ENCODE measurements at regions not wholly inside any gene's neighbourhood (a gene's known extent, or its start where the extent isn't known, plus 50 kb on each side); places are given as distances from the start of the nearest gene placed in this dataset.
"Not testable (repeated sequence)": the region's sequence is repeated elsewhere in the genome, so short reads cannot be mapped to it uniquely, and the experiment has no call there.

- TF ChIP-seq, protein P1, sequence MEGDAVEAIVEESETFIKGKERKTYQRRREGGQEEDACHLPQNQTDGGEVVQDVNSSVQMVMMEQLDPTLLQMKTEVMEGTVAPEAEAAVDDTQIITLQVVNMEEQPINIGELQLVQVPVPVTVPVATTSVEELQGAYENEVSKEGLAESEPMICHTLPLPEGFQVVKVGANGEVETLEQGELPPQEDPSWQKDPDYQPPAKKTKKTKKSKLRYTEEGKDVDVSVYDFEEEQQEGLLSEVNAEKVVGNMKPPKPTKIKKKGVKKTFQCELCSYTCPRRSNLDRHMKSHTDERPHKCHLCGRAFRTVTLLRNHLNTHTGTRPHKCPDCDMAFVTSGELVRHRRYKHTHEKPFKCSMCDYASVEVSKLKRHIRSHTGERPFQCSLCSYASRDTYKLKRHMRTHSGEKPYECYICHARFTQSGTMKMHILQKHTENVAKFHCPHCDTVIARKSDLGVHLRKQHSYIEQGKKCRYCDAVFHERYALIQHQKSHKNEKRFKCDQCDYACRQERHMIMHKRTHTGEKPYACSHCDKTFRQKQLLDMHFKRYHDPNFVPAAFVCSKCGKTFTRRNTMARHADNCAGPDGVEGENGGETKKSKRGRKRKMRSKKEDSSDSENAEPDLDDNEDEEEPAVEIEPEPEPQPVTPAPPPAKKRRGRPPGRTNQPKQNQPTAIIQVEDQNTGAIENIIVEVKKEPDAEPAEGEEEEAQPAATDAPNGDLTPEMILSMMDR (IDR thresholded peaks at IDR 0.05; ENCODE audit: low read depth, low read length): no peak
- in situ Hi-C loops (cut with HindIII; ENCODE audit: low sequenced_read_pairs): no loop called here
- peak; percentile 40 for DNase-seq (ENCODE audit: low read depth, low spot score)
- H3K4me3 ChIP-seq (ENCODE audit: low read depth, low read length): no peak overlapping the region
These were observed 207.0 kb downstream of the PTPRC start for GRCh38 chr1:198845851-198846250.

DNA sequence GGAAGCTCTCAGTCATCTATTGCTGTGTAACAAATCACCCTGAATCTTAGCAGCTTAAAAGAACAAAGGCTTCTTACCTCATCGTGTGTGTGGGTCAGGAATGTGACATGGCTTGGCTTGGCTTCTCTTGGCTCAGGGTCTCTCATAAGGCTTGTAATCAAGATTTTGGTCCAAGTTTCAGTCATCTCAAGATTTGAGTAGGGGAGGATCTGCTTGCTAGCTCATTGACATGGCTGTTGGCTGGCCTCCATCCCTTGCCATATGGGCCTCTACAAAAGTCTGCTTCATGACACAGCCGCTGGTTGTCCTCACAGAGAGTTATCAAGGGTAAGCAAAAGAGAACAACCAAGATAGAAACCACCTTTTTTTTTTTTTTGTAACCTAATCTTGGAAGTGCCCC, 207.7 kb downstream of the PTPRC start:
- no peak for DNase-seq (ENCODE audit: low read depth, low spot score)

GRCh38 chr1:198848206-198848605, 209.4 kb downstream of the PTPRC start:
- peak; percentile 23 for DNase-seq (ENCODE audit: low read depth, low spot score)
- in situ Hi-C loops (cut with HindIII; ENCODE audit: low sequenced_read_pairs): no loop called here
- H3K4me3 ChIP-seq (ENCODE audit: low read depth, low read length): no peak overlapping the region
- TF ChIP-seq, protein P1 (IDR thresholded peaks at IDR 0.05; ENCODE audit: low read depth, low read length): no peak

More for the DNA sequence above, 207.7 kb downstream of the PTPRC start:
- no peak overlapping the region for H3K4me3 ChIP-seq (ENCODE audit: low read depth, low read length)
- TF ChIP-seq, protein P1 (IDR thresholded peaks at IDR 0.05; ENCODE audit: low read depth, low read length): no peak
- in situ Hi-C loops (cut with HindIII; ENCODE audit: low sequenced_read_pairs): no loop called here

DNA sequence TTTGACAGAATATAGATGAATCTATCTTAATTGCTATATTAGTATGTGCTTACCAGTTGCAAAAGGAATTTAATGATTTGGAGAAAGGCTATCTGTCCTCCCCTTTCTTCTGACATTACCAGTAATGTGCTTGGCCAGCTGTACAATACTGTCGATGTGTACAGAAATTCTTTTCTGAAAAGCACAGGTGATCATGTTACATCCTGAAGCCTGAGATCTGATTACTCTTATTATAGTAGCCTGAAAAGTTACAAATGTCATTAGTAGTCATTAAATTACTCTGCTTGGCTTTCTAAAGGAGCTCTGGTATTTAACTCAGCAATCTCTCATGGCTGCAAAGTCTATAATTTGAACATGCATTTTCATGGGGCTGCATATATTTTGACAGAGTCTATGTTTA, 209.8 kb downstream of the PTPRC start:
- in situ Hi-C loops (cut with HindIII; ENCODE audit: low sequenced_read_pairs): no loop called here
- TF ChIP-seq, protein P1 (IDR thresholded peaks at IDR 0.05; ENCODE audit: low read depth, low read length): no peak
- DNase-seq (ENCODE audit: low read depth, low spot score): peak; percentile 17
- H3K4me3 ChIP-seq (ENCODE audit: low read depth, low read length): no peak overlapping the region

GRCh38 chr1:198849093-198849492, 210.3 kb downstream of the PTPRC start:
- in situ Hi-C loops (cut with HindIII; ENCODE audit: low sequenced_read_pairs): no loop called here
- DNase-seq (ENCODE audit: low read depth, low spot score): peak; percentile 17
- TF ChIP-seq, protein P1 (IDR thresholded peaks at IDR 0.05; ENCODE audit: low read depth, low read length): no peak
- H3K4me3 ChIP-seq (ENCODE audit: low read depth, low read length): no peak overlapping the region

GRCh38 chr1:198850196-198850595, 211.4 kb downstream of the PTPRC start:
- DNase-seq (ENCODE audit: low read depth, low spot score): no peak
- in situ Hi-C loops (cut with HindIII; ENCODE audit: low sequenced_read_pairs): no loop called here
- no peak overlapping the region for H3K4me3 ChIP-seq (ENCODE audit: low read depth, low read length)
- TF ChIP-seq, protein P1 (IDR thresholded peaks at IDR 0.05; ENCODE audit: low read depth, low read length): no peak

DNA sequence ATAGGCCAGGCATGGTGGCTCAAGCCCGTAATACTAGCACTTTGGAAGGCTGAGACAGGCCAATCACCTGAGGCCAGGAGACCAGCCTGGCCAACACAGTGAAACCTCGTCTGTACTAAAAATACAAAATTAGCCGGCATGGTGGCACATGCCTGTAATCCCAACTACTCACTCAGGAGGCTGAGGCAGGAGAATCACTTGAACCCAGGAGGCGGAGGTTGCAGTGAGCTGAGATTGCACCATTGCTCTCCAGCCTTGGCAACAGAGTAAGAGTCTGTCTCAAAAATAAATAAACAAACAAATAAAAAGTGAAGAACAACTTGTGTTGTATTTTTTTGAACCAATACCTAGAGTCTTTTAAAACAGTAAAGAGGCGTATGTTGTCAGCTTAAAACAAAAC, 212.1 kb downstream of the PTPRC start:
- H3K4me3 ChIP-seq (ENCODE audit: low read depth, low read length); DNase-seq (ENCODE audit: low read depth, low spot score); in situ Hi-C loops (cut with HindIII; ENCODE audit: low sequenced_read_pairs): not testable (repeated sequence)
